IMR-90 (cell line): ENCODE measurements at regions not wholly inside any gene's neighbourhood (a gene's known extent, or its start where the extent isn't known, plus 50 kb on each side); places are given as distances from the start of the nearest gene placed in this dataset.

Source experiments
- ATAC-seq: fragments of 200-7000 bp; cut with Tn5 transposase; 2 replicates; pipeline ENCODE4 v1.9.1; 2020; ENCODE audit warnings: low read depth, mild to moderate bottlenecking, moderate library complexity
- BruUV-seq: library from RNA; stranded (reverse); fragments of 400-500 nt; replicated peaks from 2 replicates; lab custom pipeline; 2021; lab: Mats Ljungman, UMichigan
- CTCF ChIA-PET: fragments of 300-600 bp; formaldehyde crosslinking; extraction: SDS; loops from one replicate; lab custom pipeline; 2021; ENCODE audit warnings: antibody characterized with exemption; lab: Yijun Ruan, JAX
- POLR2A ChIA-PET: fragments of 300-600 bp; sonication (Branson Sonifier 250); formaldehyde crosslinking; loops from one replicate; lab custom pipeline; 2022; ENCODE audit warnings: antibody characterized with exemption; ENCODE audit not compliant: unreplicated experiment; lab: Charles Lee
- DNase-seq: peaks from one replicate; pipeline ENCODE4 v3.0.0; 2013
- H2AFZ ChIP-seq: replicated peaks from 2 replicates; pipeline ENCODE3; 2013; ENCODE audit warnings: low read length, mild to moderate bottlenecking; ENCODE audit not compliant: poor library complexity
- H2AK5ac ChIP-seq: 2 replicates; pipeline ENCODE4 v1.6.1; 2013; ENCODE audit warnings: low read depth, low read length, inconsistent platforms
- H2AK9ac ChIP-seq: replicated peaks from 2 replicates; pipeline ENCODE3; 2013; ENCODE audit warnings: mild to moderate bottlenecking, low read depth, low read length, moderate library complexity; ENCODE audit not compliant: poor library complexity
- H2BK120ac ChIP-seq: 2 replicates; pipeline ENCODE4 v1.6.1; 2013; ENCODE audit warnings: low read depth, low read length, inconsistent platforms
- H2BK15ac ChIP-seq: 3 replicates; pipeline ENCODE4 v1.6.1; 2013; ENCODE audit warnings: low read depth, low read length, inconsistent platforms
- H2BK20ac ChIP-seq: 2 replicates; pipeline ENCODE4 v1.6.1; 2013; ENCODE audit warnings: low read depth, mild to moderate bottlenecking, inconsistent platforms, low read length, moderate library complexity
- H2BK5ac ChIP-seq: 2 replicates; pipeline ENCODE4 v1.6.1; 2013; ENCODE audit warnings: mild to moderate bottlenecking, low read depth, low read length, inconsistent platforms; ENCODE audit not compliant: poor library complexity, severe bottlenecking
- H3K14ac ChIP-seq: replicated peaks from 2 replicates; pipeline ENCODE4 v1.6.1; 2013; ENCODE audit warnings: low read depth, low read length, inconsistent platforms
- H3K18ac ChIP-seq: 2 replicates; pipeline ENCODE4 v1.6.1; 2013; ENCODE audit warnings: low read depth, low read length, control low read depth
- H3K23ac ChIP-seq: 2 replicates; pipeline ENCODE4 v1.6.1; 2013; ENCODE audit warnings: low read depth, low read length, inconsistent platforms
- H3K27ac ChIP-seq: 2 replicates; pipeline ENCODE4 v1.5.1; 2013; ENCODE audit warnings: mild to moderate bottlenecking, control low read depth, low read length; ENCODE audit not compliant: insufficient read depth
- H3K27me3 ChIP-seq: 2 replicates; pipeline ENCODE4 v1.6.1; 2013; ENCODE audit warnings: low read length; ENCODE audit not compliant: control insufficient read depth, insufficient read depth
- H3K36me3 ChIP-seq: 2 replicates; pipeline ENCODE4 v1.6.1; 2013; ENCODE audit warnings: low read length, mixed read lengths; ENCODE audit not compliant: control insufficient read depth, insufficient read depth
- H3K4ac ChIP-seq: 2 replicates; pipeline ENCODE4 v1.6.1; 2013; ENCODE audit warnings: low read depth, low read length, inconsistent platforms
- H3K4me1 ChIP-seq: 2 replicates; pipeline ENCODE4 v1.6.1; 2013; ENCODE audit warnings: low read length, mixed read lengths; ENCODE audit not compliant: control insufficient read depth, insufficient read depth
- H3K4me2 ChIP-seq: 2 replicates; pipeline ENCODE4 v1.6.1; 2013; ENCODE audit warnings: low read depth, mild to moderate bottlenecking, control low read depth, low read length, moderate library complexity
- H3K4me3 ChIP-seq: 2 replicates; pipeline ENCODE4 v1.5.1; 2013; ENCODE audit warnings: low read depth, mild to moderate bottlenecking, control low read depth, low read length, moderate library complexity; ENCODE audit not compliant: insufficient read depth
- H3K56ac ChIP-seq: 2 replicates; pipeline ENCODE4 v1.6.1; 2013; ENCODE audit warnings: low read length, inconsistent platforms; ENCODE audit not compliant: insufficient read depth; ENCODE audit errors: extremely low read depth
- H3K79me1 ChIP-seq, 2 experiments: 2 replicates each; pipeline ENCODE4 v1.6.1; 2013; ENCODE audit warnings: low read length in 2 of 2, inconsistent platforms in 1 of 2, low read depth in 1 of 2
- H3K9ac ChIP-seq: 2 replicates; pipeline ENCODE4 v1.6.1; 2013; ENCODE audit warnings: low read depth, low read length, control low read depth
- H3K9me1 ChIP-seq: 2 replicates; pipeline ENCODE4 v1.6.1; 2013; ENCODE audit warnings: low read length, inconsistent platforms; ENCODE audit not compliant: insufficient read depth
- H3K9me3 ChIP-seq: 2 replicates; pipeline ENCODE4 v1.6.1; 2013; ENCODE audit warnings: low read length; ENCODE audit not compliant: control insufficient read depth, insufficient read depth
- H4K20me1 ChIP-seq: 2 replicates; pipeline ENCODE4 v1.6.1; 2013; ENCODE audit warnings: low read length, inconsistent platforms; ENCODE audit not compliant: insufficient read depth
- H4K5ac ChIP-seq: 2 replicates; pipeline ENCODE4 v1.6.1; 2013; ENCODE audit warnings: mild to moderate bottlenecking, low read depth, low read length, control low read depth
- H4K8ac ChIP-seq, 2 experiments: 2 replicates each; pipeline ENCODE4 v1.6.1; 2013; ENCODE audit warnings: low read depth in 2 of 2, low read length in 2 of 2, control low read depth in 1 of 2, inconsistent platforms in 1 of 2
- H4K91ac ChIP-seq: 2 replicates; pipeline ENCODE4 v1.6.1; 2013; ENCODE audit warnings: low read depth, low read length, inconsistent platforms; ENCODE audit not compliant: insufficient read depth
- BHLHE40 ChIP-seq: fragments of 150-350 bp; IDR thresholded peaks from 2 replicates; pipeline ENCODE4 v1.6.1; 2016; ENCODE audit warnings: mild to moderate bottlenecking, low read depth, low read length
- CEBPB ChIP-seq: IDR thresholded peaks from 2 replicates; pipeline ENCODE4 v1.6.1; 2012; ENCODE audit warnings: low read depth, low read length, improper control_type of control experiment
- CHD1 ChIP-seq: IDR thresholded peaks from 2 replicates; pipeline ENCODE4 v1.6.1; 2012; ENCODE audit warnings: low read depth, low read length, improper control_type of control experiment
- CTCF ChIP-seq: conservative IDR thresholded peaks from 2 replicates; pipeline ENCODE4 v1.5.1; 2012; ENCODE audit warnings: mild to moderate bottlenecking, low read depth, low read length, improper control_type of control experiment
- ELK1 ChIP-seq: fragments of 150-350 bp; IDR thresholded peaks from 2 replicates; pipeline ENCODE4 v1.6.1; 2016; ENCODE audit warnings: low read depth, mild to moderate bottlenecking, low read length, moderate library complexity, borderline replicate concordance
- FOS ChIP-seq: fragments of 150-350 bp; IDR thresholded peaks from 2 replicates; pipeline ENCODE4 v1.6.1; 2016; ENCODE audit warnings: low read depth, low read length
- MAFK ChIP-seq: IDR thresholded peaks from 2 replicates; pipeline ENCODE4 v1.6.1; 2012; ENCODE audit warnings: low read depth, low read length, improper control_type of control experiment
- MAZ ChIP-seq: IDR thresholded peaks from 2 replicates; pipeline ENCODE4 v1.6.1; 2012; ENCODE audit warnings: low read depth, mild to moderate bottlenecking, low read length, improper control_type of control experiment, moderate library complexity, borderline replicate concordance
- MXI1 ChIP-seq: IDR thresholded peaks from 2 replicates; pipeline ENCODE4 v1.6.1; 2012; ENCODE audit warnings: low read depth, mild to moderate bottlenecking, low read length, moderate library complexity, borderline replicate concordance
- NFE2L2 ChIP-seq: fragments of 150-350 bp; IDR thresholded peaks from 2 replicates; pipeline ENCODE4 v1.6.1; 2016; ENCODE audit warnings: low read depth, mild to moderate bottlenecking, low read length
- POLR2A ChIP-seq: IDR thresholded peaks from 2 replicates; pipeline ENCODE4 v1.6.1; 2012; ENCODE audit warnings: mild to moderate bottlenecking, low read depth, low read length
- RAD21 ChIP-seq: IDR thresholded peaks from 2 replicates; pipeline ENCODE4 v1.6.1; 2012; ENCODE audit warnings: low read length, improper control_type of control experiment
- RCOR1 ChIP-seq: IDR thresholded peaks from 2 replicates; pipeline ENCODE4 v1.6.1; 2012; ENCODE audit warnings: mild to moderate bottlenecking, low read length, improper control_type of control experiment; ENCODE audit not compliant: insufficient replicate concordance
- RFX5 ChIP-seq: IDR thresholded peaks from 2 replicates; pipeline ENCODE4 v1.8.0; 2012; ENCODE audit warnings: low read depth, mild to moderate bottlenecking, low read length, moderate library complexity
- SMC3 ChIP-seq: fragments of 150-350 bp; IDR thresholded peaks from 2 replicates; pipeline ENCODE4 v1.6.1; 2016; ENCODE audit warnings: low read depth, mild to moderate bottlenecking, antibody characterized with exemption, low read length, moderate library complexity
- USF2 ChIP-seq: fragments of 150-350 bp; IDR thresholded peaks from 2 replicates; pipeline ENCODE4 v1.6.1; 2017; ENCODE audit warnings: mild to moderate bottlenecking, antibody characterized with exemption, low read length, low read depth
- WGBS, 2 experiments: methylation state at CpG; one replicate each; pipeline versions ENCODE4 v1.1.5 to v1.1.7; 2013; ENCODE audit warnings: missing lambda C conversion rate in 2 of 2; ENCODE audit not compliant: insufficient read length in 1 of 2; ENCODE audit errors: extremely low coverage in 2 of 2; 5-methylcytosine and 5-hydroxymethylcytosine counted together
- dilution Hi-C: fragments of 300-500 bp; cut with HindIII; formaldehyde crosslinking; loops from one replicate; pipeline ENCODE4 v1.14.3; 2018; ENCODE audit warnings: low sequenced_read_pairs; ENCODE audit not compliant: unreplicated experiment
- in situ Hi-C: fragments of 300-500 bp; cut with MboI; formaldehyde crosslinking; loops from 3 replicates; pipeline ENCODE4 v1.14.3; 2019; ENCODE audit warnings: low sequenced_read_pairs, inconsistent platforms, mixed read lengths
- intact Hi-C: fragments of 100-400 bp; cut with micrococcal nuclease; formaldehyde crosslinking; loops from 2 replicates; pipeline ENCODE4 v1.10.0; 2022

- Histone ChIP-seq H3K9ac (no peak overlapping the region), H2BK15ac (no peak overlapping the region), H3K14ac (no peak overlapping the region), H2AK9ac (no peak overlapping the region), H4K5ac (no peak overlapping the region), H3K4me1 (no peaks in the 10 kb centered on the region), H2BK20ac (no peak overlapping the region), H2BK5ac (no peak overlapping the region), H4K20me1 (no peaks in the 10 kb centered on the region), H3K18ac (no peak overlapping the region), H2BK120ac (no peak overlapping the region), H3K4ac (no peak overlapping the region), H3K4me3 (no peak overlapping the region), H4K91ac (no peak overlapping the region), H3K9me3 (peaks cover 4% of the 10 kb centered on the region; the same call in 1 of the 2 replicates), H2AK5ac (no peak overlapping the region), H3K9me1 (no peaks in the 10 kb centered on the region), H3K23ac (no peak overlapping the region), H3K27ac (no peak overlapping the region), H3K36me3 (no peaks in the 10 kb centered on the region), H4K8ac (no peak overlapping the region), H3K27me3 (no peaks in the 10 kb centered on the region), H3K56ac (no peak overlapping the region), H3K79me1 (no peaks in the 10 kb centered on the region), H3K4me2 (no peak overlapping the region), H2AFZ (no peak overlapping the region)
- TF ChIP-seq BHLHE40 (no peak), ELK1 (no peak), FOS (no peak), POLR2A (no peak), RCOR1 (no peak), SMC3 (no peak), MAZ (no peak), CEBPB (no peak), NFE2L2 (no peak), RAD21 (no peak), CTCF (no peak), MAFK (no peak), RFX5 (no peak), MXI1 (no peak), USF2 (no peak), CHD1 (no peak)
- POLR2A ChIA-PET: no interaction called here
- CTCF ChIA-PET: no interaction called here
- in situ Hi-C loops (no loop called here), intact Hi-C loops (no loop called here), dilution Hi-C loops (no loop called here)
- ATAC-seq: no peak
- no CpG with 5 or more reads among the region's 2 CpGs for WGBS, 2 experiments
- DNase-seq: no peak
- BruUV-seq: no TSS peak
These were observed 354.7 kb upstream of the KHDRBS2 start for GRCh38 chr6:62640749-62641148.
